ENCODE measurements at regions not wholly inside any gene's neighbourhood (a gene's known extent, or its start where the extent isn't known, plus 50 kb on each side); places are given as distances from the start of the nearest gene placed in this dataset.

- Histone ChIP-seq H3K4me3 (ENCODE audit: low read depth in 2 of 2, low read length in 2 of 2) (no peak overlapping the region), H3K27ac (ENCODE audit: low read length) (no peak overlapping the region), H3K9me3 (ENCODE audit: control insufficient read depth, insufficient read depth, low read depth, low read length) (no peaks in the 10 kb centered on the region; the same call in 1 of the 2 replicates), H3K4me1 (ENCODE audit: control insufficient read depth, insufficient read depth, low read length) (no peaks in the 10 kb centered on the region), H3K27me3 (ENCODE audit: control insufficient read depth, insufficient read depth, low read length) (no peaks in the 10 kb centered on the region; the same call in 1 of the 2 replicates), H3K36me3 (ENCODE audit: control insufficient read depth, insufficient read depth, low read length) (no peaks in the 10 kb centered on the region)
- no peak for DNase-seq (ENCODE audit: low read depth, low spot score)
- intact Hi-C loops (cut with micrococcal nuclease; ENCODE audit: unreplicated experiment), result no loop called here
- no TSS peak for BruUV-seq (replicated peaks)
- POLR2A ChIA-PET, result no interaction called here
- CTCF ChIA-PET, result interaction anchor here (0.6 kb wide), 1 partner anchor 17 kb away, joined by 3 read pairs; no protein-coding TSS in a partner anchor
- TF ChIP-seq POLR2AphosphoS5 (IDR thresholded peaks at IDR 0.05; ENCODE audit: low read depth, low read length), result no peak
- TF ChIP-seq TCF7L2 (IDR thresholded peaks at IDR 0.05; ENCODE audit: low read depth, low read length), result no peak
- TF ChIP-seq REST (IDR thresholded peaks at IDR 0.05; ENCODE audit: insufficient read depth in 1 of 2, low read depth in 2 of 2, low read length in 1 of 2), result no peak
- TF ChIP-seq SIN3A (IDR thresholded peaks at IDR 0.05; ENCODE audit: borderline replicate concordance, insufficient read depth, low read depth, low read length), result no peak
- TF ChIP-seq CTCF (IDR thresholded peaks at IDR 0.05), result no peak
- ATAC-seq, result no peak
- in situ Hi-C loops (cut with HindIII; ENCODE audit: low pct_unique_long_range_greater_than_20kb, low sequenced_read_pairs), result no loop called here
Observed at GRCh38 chr22:49602481-49602880, 225.2 kb downstream of the BRD1 start.

GRCh38 chr22:49601614-49602321, 225.9 kb downstream of the BRD1 start:
- POLR2A ChIA-PET, result no interaction called here
- BruUV-seq (replicated peaks), result no TSS peak

More at GRCh38 chr22:49601614-49602321, 225.9 kb downstream of the BRD1 start:
- Histone ChIP-seq H3K36me3 (ENCODE audit: control insufficient read depth, insufficient read depth, low read length) (no peaks in the 10 kb centered on the region), H3K4me3 (ENCODE audit: low read depth in 2 of 2, low read length in 2 of 2) (no peak overlapping the region), H3K27me3 (ENCODE audit: control insufficient read depth, insufficient read depth, low read length) (no peaks in the 10 kb centered on the region), H3K9me3 (ENCODE audit: control insufficient read depth, insufficient read depth, low read depth, low read length) (no peaks in the 10 kb centered on the region; the same call in 1 of the 2 replicates), H3K4me1 (ENCODE audit: control insufficient read depth, insufficient read depth, low read length) (no peaks in the 10 kb centered on the region), H3K27ac (ENCODE audit: low read length) (no peak overlapping the region)
- ATAC-seq, result no peak
- CTCF ChIA-PET, result interaction anchor here (0.6 kb wide), 1 partner anchor 17 kb away, joined by 3 read pairs; no protein-coding TSS in a partner anchor
- in situ Hi-C loops (cut with HindIII; ENCODE audit: low pct_unique_long_range_greater_than_20kb, low sequenced_read_pairs) (no loop called here), intact Hi-C loops (cut with micrococcal nuclease; ENCODE audit: unreplicated experiment) (no loop called here)
- TF ChIP-seq SIN3A (IDR thresholded peaks at IDR 0.05; ENCODE audit: borderline replicate concordance, insufficient read depth, low read depth, low read length) (no peak), CTCF (IDR thresholded peaks at IDR 0.05) (no peak), TCF7L2 (IDR thresholded peaks at IDR 0.05; ENCODE audit: low read depth, low read length) (no peak), POLR2AphosphoS5 (IDR thresholded peaks at IDR 0.05; ENCODE audit: low read depth, low read length) (no peak), REST (IDR thresholded peaks at IDR 0.05; ENCODE audit: insufficient read depth in 1 of 2, low read depth in 2 of 2, low read length in 1 of 2) (no peak)
- no peak for DNase-seq (ENCODE audit: low read depth, low spot score)

Measured in Panc1 (cell line).